ENCODE measurements at regions not wholly inside any gene's neighbourhood (a gene's known extent, or its start where the extent isn't known, plus 50 kb on each side); places are given as distances from the start of the nearest gene placed in this dataset.

GRCh38 chr4:11487868-11488544, 59.3 kb upstream of the HS3ST1 start:
- H3K9me3 ChIP-seq (ENCODE audit: control extremely low read depth in 1 of 3, control insufficient read depth in 2 of 3, insufficient read depth in 1 of 3, low read length in 2 of 3), result peaks cover 0 to 3% (median 0%) of the 10 kb centered on the region in 3 donors
- no peak overlapping the region for H3K27ac ChIP-seq (ENCODE audit: low read length in 2 of 2)
- Mint-ChIP-seq H3K9me3 (ENCODE audit: insufficient read depth) (no peaks in the 10 kb centered on the region), H3K4me3 (no peak overlapping the region), H3K4me1 (peaks cover 6% of the 10 kb centered on the region), H3K27ac (no peak overlapping the region), H3K27me3 (peaks cover 4% of the 10 kb centered on the region)
- ATAC-seq (ENCODE audit: low read depth) (no peak), DNase-seq (no peak)
- intact Hi-C loops (cut with micrococcal nuclease), result no loop called here
- no peaks in the 10 kb centered on the region for H3K27me3 ChIP-seq (replicated peaks in 1 of 4; ENCODE audit: control extremely low read depth in 1 of 4, control insufficient read depth in 3 of 4, insufficient read depth in 4 of 4, low read length in 3 of 4)
- no peaks in the 10 kb centered on the region for H3K79me2 ChIP-seq (ENCODE audit: control insufficient read depth, insufficient read depth, low read length)
- H3K4me3 ChIP-seq (ENCODE audit: control extremely low read depth in 1 of 5, extremely low read depth in 1 of 5, insufficient read depth in 1 of 5, low read depth in 2 of 5, low read length in 4 of 5), result no peak overlapping the region
- ChIA-PET POLR2A (no interaction called here), CTCF (no interaction called here)
- no peak overlapping the region for H3K9ac ChIP-seq (ENCODE audit: low read length)
- no peaks in the 10 kb centered on the region for H3K4me1 ChIP-seq (ENCODE audit: control insufficient read depth in 2 of 2, insufficient read depth in 2 of 2, low read length in 2 of 2)
- H4K20me1 ChIP-seq (ENCODE audit: control insufficient read depth, insufficient read depth, low read length, poor library complexity, severe bottlenecking), result no peaks in the 10 kb centered on the region
- no peak for TF ChIP-seq EZH2 (IDR thresholded peaks at IDR 0.05; ENCODE audit: borderline replicate concordance, insufficient read depth, low read depth, low read length, poor library complexity, severe bottlenecking)
- TF ChIP-seq CTCF (IDR thresholded peaks at IDR 0.05), result no peak
- H3K36me3 ChIP-seq (replicated peaks in 1 of 2; ENCODE audit: control extremely low read depth in 1 of 2, control insufficient read depth in 1 of 2, extremely low read depth in 1 of 2, insufficient read depth in 2 of 2, low read length in 1 of 2), result no peaks in the 10 kb centered on the region
- no CpG with 5 or more reads among the region's 3 CpGs for WGBS (ENCODE audit: insufficient coverage)
- H2AFZ ChIP-seq (ENCODE audit: insufficient read depth, low read depth, low read length, poor library complexity, severe bottlenecking), result no peak overlapping the region
- H3K4me2 ChIP-seq (replicated peaks; ENCODE audit: low read depth, low read length, poor library complexity, severe bottlenecking), result no peak overlapping the region

DNA sequence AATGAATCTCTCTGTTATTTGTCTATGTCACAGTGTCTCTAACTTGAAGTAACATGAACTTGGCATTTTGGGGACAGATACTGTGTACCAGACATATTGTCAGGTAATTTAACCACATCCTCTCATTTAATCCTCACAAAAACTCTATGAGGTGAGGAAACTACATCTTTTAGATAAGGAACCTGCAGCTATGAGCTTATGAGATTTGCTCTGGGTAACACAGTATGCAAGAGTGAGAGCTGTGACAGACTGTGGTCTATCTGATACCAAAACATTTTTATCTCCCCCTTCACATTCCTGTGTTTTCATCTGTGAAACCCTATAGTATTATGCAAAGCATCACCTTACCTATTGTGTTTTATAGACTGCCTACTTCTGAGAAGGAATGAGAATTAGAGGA, 58.4 kb upstream of the HS3ST1 start:
- H3K27ac Mint-ChIP-seq, result no peak overlapping the region
- no peaks in the 10 kb centered on the region for H3K27me3 ChIP-seq (replicated peaks in 1 of 4; ENCODE audit: control extremely low read depth in 1 of 4, control insufficient read depth in 3 of 4, insufficient read depth in 4 of 4, low read length in 3 of 4)
- H3K9me3 ChIP-seq (ENCODE audit: control extremely low read depth in 1 of 3, control insufficient read depth in 2 of 3, insufficient read depth in 1 of 3, low read length in 2 of 3), result no peaks in the 10 kb centered on the region
- H2AFZ ChIP-seq (ENCODE audit: insufficient read depth, low read depth, low read length, poor library complexity, severe bottlenecking), result no peak overlapping the region
- H3K36me3 ChIP-seq (replicated peaks in 1 of 2; ENCODE audit: control extremely low read depth in 1 of 2, control insufficient read depth in 1 of 2, extremely low read depth in 1 of 2, insufficient read depth in 2 of 2, low read length in 1 of 2), result no peaks in the 10 kb centered on the region
- CTCF ChIA-PET, result no interaction called here
- intact Hi-C loops (cut with micrococcal nuclease), result no loop called here
- POLR2A ChIA-PET, result no interaction called here
- ATAC-seq (ENCODE audit: low read depth) (no peak), DNase-seq (no peak)
- no peak overlapping the region for H3K4me2 ChIP-seq (replicated peaks; ENCODE audit: low read depth, low read length, poor library complexity, severe bottlenecking)
- TF ChIP-seq EZH2 (IDR thresholded peaks at IDR 0.05; ENCODE audit: borderline replicate concordance, insufficient read depth, low read depth, low read length, poor library complexity, severe bottlenecking), result no peak
- TF ChIP-seq CTCF (IDR thresholded peaks at IDR 0.05), result no peak
- H3K9me3 Mint-ChIP-seq (ENCODE audit: insufficient read depth), result no peaks in the 10 kb centered on the region
- H3K27ac ChIP-seq (ENCODE audit: low read length in 2 of 2), result no peak overlapping the region
- no peak overlapping the region for H3K9ac ChIP-seq (ENCODE audit: low read length)
- H4K20me1 ChIP-seq (ENCODE audit: control insufficient read depth, insufficient read depth, low read length, poor library complexity, severe bottlenecking), result no peaks in the 10 kb centered on the region
- H3K79me2 ChIP-seq (ENCODE audit: control insufficient read depth, insufficient read depth, low read length), result no peaks in the 10 kb centered on the region
- no peak overlapping the region for H3K4me3 Mint-ChIP-seq
- no peaks in the 10 kb centered on the region for H3K4me1 ChIP-seq (ENCODE audit: control insufficient read depth in 2 of 2, insufficient read depth in 2 of 2, low read length in 2 of 2)
- peaks cover 6% of the 10 kb centered on the region for H3K4me1 Mint-ChIP-seq
- no peaks in the 10 kb centered on the region for H3K27me3 Mint-ChIP-seq
- no peak overlapping the region for H3K4me3 ChIP-seq (ENCODE audit: control extremely low read depth in 1 of 5, extremely low read depth in 1 of 5, insufficient read depth in 1 of 5, low read depth in 2 of 5, low read length in 4 of 5)

All from B cell (primary cell).